Neuronal stem cell (in vitro differentiated cells): ENCODE measurements at regions not wholly inside any gene's neighbourhood (a gene's known extent, or its start where the extent isn't known, plus 50 kb on each side); places are given as distances from the start of the nearest gene placed in this dataset.

ENCODE experiments used
- DNase-seq: peaks from one replicate; pipeline ENCODE4 v3.0.0-alpha.2; 2013; ENCODE audit warnings: low spot score
- H2AFZ ChIP-seq: one replicate; pipeline ENCODE4 v1.6.1; 2013; ENCODE audit warnings: mild to moderate bottlenecking, low read length, inconsistent platforms
- H2AK5ac ChIP-seq: 2 replicates; pipeline ENCODE4 v1.6.1; 2013; ENCODE audit warnings: low read depth, mild to moderate bottlenecking, inconsistent platforms, low read length, moderate library complexity, mixed read lengths
- H2BK120ac ChIP-seq: 2 replicates; pipeline ENCODE4 v1.6.1; 2013; ENCODE audit warnings: low read depth, mild to moderate bottlenecking, inconsistent platforms, low read length, moderate library complexity, mixed read lengths
- H2BK12ac ChIP-seq: one replicate; pipeline ENCODE4 v1.6.1; 2013; ENCODE audit warnings: low read length, inconsistent platforms
- H2BK15ac ChIP-seq: 2 replicates; pipeline ENCODE4 v1.6.1; 2013; ENCODE audit warnings: mild to moderate bottlenecking, low read length, inconsistent platforms, mixed read lengths
- H2BK5ac ChIP-seq: one replicate; pipeline ENCODE4 v1.6.1; 2013; ENCODE audit warnings: inconsistent platforms, mild to moderate bottlenecking, low read length, moderate library complexity
- H3K14ac ChIP-seq: one replicate; pipeline ENCODE4 v1.6.1; 2013; ENCODE audit warnings: low read length, inconsistent platforms
- H3K18ac ChIP-seq: 2 replicates; pipeline ENCODE4 v1.6.1; 2013; ENCODE audit warnings: low read length, inconsistent platforms
- H3K23ac ChIP-seq: 2 replicates; pipeline ENCODE4 v1.6.1; 2013; ENCODE audit warnings: low read depth, mild to moderate bottlenecking, mixed read lengths, low read length, inconsistent platforms; ENCODE audit not compliant: poor library complexity
- H3K27ac ChIP-seq: replicated peaks from 3 replicates; pipeline ENCODE4 v1.5.1; 2013; ENCODE audit warnings: low read length, inconsistent platforms
- H3K27me3 ChIP-seq, 3 experiments: 2 replicates each; pipeline ENCODE4 v1.6.1; 2013; ENCODE audit warnings: low read length in 3 of 3, mild to moderate bottlenecking in 2 of 3, inconsistent platforms in 1 of 3, low read depth in 1 of 3, mixed read lengths in 1 of 3, moderate library complexity in 1 of 3; ENCODE audit not compliant: control insufficient read depth in 3 of 3, insufficient read depth in 3 of 3
- H3K36me3 ChIP-seq, 2 donors: replicated peaks in 1 of 2; 2 replicates each; pipeline ENCODE4 v1.6.1; 2013; ENCODE audit warnings: low read length in 2 of 2; ENCODE audit not compliant: control insufficient read depth in 2 of 2, insufficient read depth in 2 of 2
- H3K4ac ChIP-seq: 2 replicates; pipeline ENCODE4 v1.6.1; 2013; ENCODE audit warnings: inconsistent platforms, mild to moderate bottlenecking, low read length, moderate library complexity
- H3K4me1 ChIP-seq, 2 donors: 1 replicate in 1 of 2; 2 replicates in 1 of 2; pipeline ENCODE4 v1.6.1; 2013; ENCODE audit warnings: low read length in 2 of 2, low read depth in 1 of 2; ENCODE audit not compliant: control insufficient read depth in 2 of 2, insufficient read depth in 1 of 2
- H3K4me2 ChIP-seq: one replicate; pipeline ENCODE4 v1.6.1; 2013; ENCODE audit warnings: mild to moderate bottlenecking, low read length, inconsistent platforms; ENCODE audit not compliant: insufficient read depth, poor library complexity, severe bottlenecking
- H3K4me3 ChIP-seq, 2 donors: 2 replicates each; pipeline ENCODE4 v1.5.1; 2013; ENCODE audit warnings: low read length in 2 of 2, mild to moderate bottlenecking in 2 of 2, inconsistent platforms in 1 of 2, moderate library complexity in 1 of 2
- H3K79me1 ChIP-seq: one replicate; pipeline ENCODE4 v1.6.1; 2013; ENCODE audit warnings: low read depth, mild to moderate bottlenecking, inconsistent platforms, low read length, moderate library complexity
- H3K9ac ChIP-seq: one replicate; pipeline ENCODE4 v1.6.1; 2013; ENCODE audit warnings: mild to moderate bottlenecking, low read depth, low read length, inconsistent platforms; ENCODE audit not compliant: poor library complexity
- H3K9me3 ChIP-seq, 2 donors: replicated peaks in 1 of 2; 2 replicates each; pipeline versions ENCODE3 to v1.6.1; 2013; ENCODE audit warnings: low read length in 2 of 2, mild to moderate bottlenecking in 2 of 2, inconsistent platforms in 1 of 2, low read depth in 1 of 2, mixed read lengths in 1 of 2, moderate library complexity in 1 of 2; ENCODE audit not compliant: control insufficient read depth in 2 of 2, insufficient read depth in 1 of 2
- H4K8ac ChIP-seq: one replicate; pipeline ENCODE4 v1.6.1; 2013; ENCODE audit warnings: low read depth, mild to moderate bottlenecking, inconsistent platforms, low read length, moderate library complexity
- H4K91ac ChIP-seq: one replicate; pipeline ENCODE4 v1.6.1; 2013; ENCODE audit warnings: low read length, low read depth, mild to moderate bottlenecking, inconsistent platforms; ENCODE audit not compliant: poor library complexity
- WGBS, 2 donors: extraction: QIAGEN DNeasy Blood & Tissue Kit; methylation state at CpG; one replicate each; pipeline ENCODE4 v1.1.7; 2013; ENCODE audit warnings: missing lambda C conversion rate in 2 of 2, mixed read lengths in 1 of 2; ENCODE audit not compliant: insufficient read length in 2 of 2, insufficient replicate concordance in 1 of 2; ENCODE audit errors: extremely low coverage in 2 of 2; 5-methylcytosine and 5-hydroxymethylcytosine counted together

GRCh38 chr5:153257381-153257780, 233.1 kb upstream of the GRIA1 start:
- H3K9me3 ChIP-seq, result peaks cover 0 to 2% of the 10 kb centered on the region in 2 donors
- no peak overlapping the region for H2BK120ac ChIP-seq

GRCh38 chr5:153258469-153258868, 232.0 kb upstream of the GRIA1 start:
- H3K4me3 ChIP-seq, result no peak overlapping the region
- no peaks in the 10 kb centered on the region for H3K36me3 ChIP-seq
- no peak overlapping the region for H3K18ac ChIP-seq
- H3K27me3 ChIP-seq, result no peaks in the 10 kb centered on the region
- H3K79me1 ChIP-seq, result no peaks in the 10 kb centered on the region
- no peak overlapping the region for H4K91ac ChIP-seq
- 100% methylated on average over 1 of the region's 3 CpGs; no CpG with 5 or more reads in 1 of the 2 donors for WGBS, 2 donors
- H3K4me1 ChIP-seq, result no peaks in the 10 kb centered on the region
- no peak overlapping the region for H3K4me2 ChIP-seq
- no peak overlapping the region for H2BK5ac ChIP-seq
- no peak overlapping the region for H4K8ac ChIP-seq
- peaks cover 0 to 2% of the 10 kb centered on the region in 2 donors for H3K9me3 ChIP-seq
- H2AFZ ChIP-seq, result no peak overlapping the region
- no peak overlapping the region for H2BK15ac ChIP-seq
- no peak overlapping the region for H2BK120ac ChIP-seq
- DNase-seq, result no peak
- H2BK12ac ChIP-seq, result no peak overlapping the region
- no peak overlapping the region for H3K4ac ChIP-seq
- no peak overlapping the region for H3K27ac ChIP-seq
- no peak overlapping the region for H3K14ac ChIP-seq
- H3K23ac ChIP-seq, result no peak overlapping the region
- H3K9ac ChIP-seq, result no peak overlapping the region
- H2AK5ac ChIP-seq, result no peak overlapping the region

More at GRCh38 chr5:153257381-153257780, 233.1 kb upstream of the GRIA1 start:
- no peak for DNase-seq
- Histone ChIP-seq H3K23ac (no peak overlapping the region), H3K27ac (no peak overlapping the region), H2BK12ac (no peak overlapping the region), H3K36me3 (no peaks in the 10 kb centered on the region), H2AK5ac (no peak overlapping the region), H3K14ac (no peak overlapping the region), H2BK15ac (no peak overlapping the region), H3K9ac (no peak overlapping the region), H3K4me3 (no peak overlapping the region), H3K4ac (no peak overlapping the region), H2BK5ac (no peak overlapping the region), H3K4me1 (no peaks in the 10 kb centered on the region), H4K8ac (no peak overlapping the region), H4K91ac (no peak overlapping the region), H3K27me3 (no peaks in the 10 kb centered on the region), H3K4me2 (no peak overlapping the region), H3K18ac (no peak overlapping the region), H3K79me1 (no peaks in the 10 kb centered on the region), H2AFZ (no peak overlapping the region)

- no peak for DNase-seq
- H2BK120ac ChIP-seq, result no peak overlapping the region
Measured at GRCh38 chr5:153267506-153267905, 223.0 kb upstream of the GRIA1 start.

DNA sequence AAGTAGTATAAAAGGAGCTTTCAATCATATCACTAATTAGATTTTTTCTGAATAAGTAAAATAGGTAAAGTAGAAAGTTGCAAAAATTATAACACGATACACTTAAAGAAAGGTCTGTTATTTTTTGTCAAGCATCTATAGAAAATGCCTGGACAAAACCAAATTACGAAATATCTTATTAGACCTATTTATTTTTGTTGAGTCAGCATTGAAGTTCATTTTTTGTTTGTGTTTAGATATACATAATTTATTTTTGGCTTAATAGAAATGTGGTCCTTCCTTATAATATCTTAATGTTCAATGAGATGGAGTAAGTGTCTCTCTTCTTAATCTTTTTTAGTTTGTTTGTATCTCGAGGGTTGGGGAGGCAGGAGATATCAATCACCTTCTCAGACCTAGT, 214.8 kb upstream of the GRIA1 start:
- H2AFZ ChIP-seq, result no peak overlapping the region
- no peaks in the 10 kb centered on the region for H3K36me3 ChIP-seq
- no peak overlapping the region for H3K4me2 ChIP-seq
- H3K27me3 ChIP-seq, result no peaks in the 10 kb centered on the region
- H3K9me3 ChIP-seq, result no peaks in the 10 kb centered on the region
- WGBS, 2 donors, result no CpG with 5 or more reads among the region's 3 CpGs
- H3K23ac ChIP-seq, result no peak overlapping the region
- no peak overlapping the region for H3K4me3 ChIP-seq
- H3K18ac ChIP-seq, result no peak overlapping the region
- no peaks in the 10 kb centered on the region for H3K4me1 ChIP-seq
- no peak overlapping the region for H2BK12ac ChIP-seq
- no peak overlapping the region for H3K4ac ChIP-seq
- DNase-seq, result no peak
- H4K91ac ChIP-seq, result no peak overlapping the region
- no peak overlapping the region for H2AK5ac ChIP-seq
- H2BK5ac ChIP-seq, result no peak overlapping the region
- H3K27ac ChIP-seq, result no peak overlapping the region
- no peak overlapping the region for H2BK15ac ChIP-seq
- H4K8ac ChIP-seq, result no peak overlapping the region
- H3K9ac ChIP-seq, result no peak overlapping the region
- no peaks in the 10 kb centered on the region for H3K79me1 ChIP-seq
- H3K14ac ChIP-seq, result no peak overlapping the region
- no peak overlapping the region for H2BK120ac ChIP-seq

More at GRCh38 chr5:153267506-153267905, 223.0 kb upstream of the GRIA1 start:
- Histone ChIP-seq H3K27ac (no peak overlapping the region), H4K8ac (no peak overlapping the region), H3K4me1 (no peaks in the 10 kb centered on the region), H3K79me1 (no peaks in the 10 kb centered on the region), H3K18ac (no peak overlapping the region), H2AK5ac (no peak overlapping the region), H2AFZ (no peak overlapping the region), H3K14ac (no peak overlapping the region), H2BK5ac (no peak overlapping the region), H3K9me3 (no peaks in the 10 kb centered on the region), H3K36me3 (no peaks in the 10 kb centered on the region), H2BK12ac (no peak overlapping the region), H2BK15ac (no peak overlapping the region), H3K4me2 (no peak overlapping the region), H4K91ac (no peak overlapping the region), H3K9ac (no peak overlapping the region), H3K4me3 (no peak overlapping the region), H3K23ac (no peak overlapping the region), H3K4ac (no peak overlapping the region), H3K27me3 (no peaks in the 10 kb centered on the region)
